Kidney epithelial cell (primary cell): ENCODE measurements at regions not wholly inside any gene's neighbourhood (a gene's known extent, or its start where the extent isn't known, plus 50 kb on each side); places are given as distances from the start of the nearest gene placed in this dataset.

Experiments
- DNase-seq: peaks from one replicate; pipeline ENCODE4 v3.0.0-alpha.2; 2010; ENCODE audit warnings: low read depth
- H3K27me3 ChIP-seq: 2 replicates; pipeline ENCODE4 v1.6.0; 2011; ENCODE audit warnings: low read length; ENCODE audit not compliant: control insufficient read depth, insufficient read depth
- H3K36me3 ChIP-seq: 2 replicates; pipeline ENCODE4 v1.5.1; 2011; ENCODE audit warnings: low read length; ENCODE audit not compliant: control insufficient read depth, insufficient read depth
- H3K4me3 ChIP-seq: 2 replicates; pipeline ENCODE4 v1.5.1; 2011; ENCODE audit warnings: low read depth, mild to moderate bottlenecking, control low read depth, low read length
- TF ChIP-seq, protein P1 (sequence below): IDR thresholded peaks from 2 replicates; pipeline ENCODE4 v1.5.1; 2011; ENCODE audit warnings: mild to moderate bottlenecking, moderate library complexity, low read length, control low read depth, inconsistent platforms; ENCODE audit not compliant: insufficient read depth, poor library complexity, severe bottlenecking

DNA sequence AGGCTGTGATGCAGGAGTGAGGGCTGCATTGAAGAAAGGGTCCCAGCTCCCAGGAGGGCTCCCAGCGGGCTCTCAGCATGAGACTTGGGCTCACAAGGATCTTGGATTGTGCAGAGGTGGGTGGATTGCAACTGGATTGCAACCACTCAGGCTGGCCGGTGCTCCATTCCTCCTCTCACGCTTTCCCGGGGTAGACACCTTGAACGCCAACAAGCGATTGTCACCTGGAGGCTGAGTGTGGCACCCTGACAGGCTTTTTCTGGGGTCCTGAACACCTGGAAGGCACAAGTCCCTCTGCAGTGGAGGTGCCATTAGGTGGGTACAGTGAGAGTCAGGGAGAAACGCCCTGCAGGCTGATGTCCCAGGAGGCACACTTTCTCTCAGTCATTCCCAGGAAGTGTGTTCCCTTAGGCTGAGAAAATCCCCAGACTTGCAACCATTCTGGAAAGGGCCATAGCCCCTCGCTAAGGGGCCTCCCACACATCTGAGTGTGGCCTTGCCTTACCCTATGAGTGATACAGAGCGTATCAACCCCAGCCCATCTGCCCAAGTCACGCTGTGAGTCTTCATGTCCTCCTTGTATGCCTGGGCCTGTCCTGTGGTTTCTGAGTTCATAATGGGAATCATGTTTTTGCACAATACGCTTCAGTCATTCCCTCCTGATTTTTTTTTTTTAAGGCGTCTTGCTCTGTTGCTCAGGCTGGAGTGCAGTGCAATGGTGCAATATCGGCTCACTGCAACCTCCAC is 488.1 kb downstream of the IRX1 start:
- TF ChIP-seq, protein P1, sequence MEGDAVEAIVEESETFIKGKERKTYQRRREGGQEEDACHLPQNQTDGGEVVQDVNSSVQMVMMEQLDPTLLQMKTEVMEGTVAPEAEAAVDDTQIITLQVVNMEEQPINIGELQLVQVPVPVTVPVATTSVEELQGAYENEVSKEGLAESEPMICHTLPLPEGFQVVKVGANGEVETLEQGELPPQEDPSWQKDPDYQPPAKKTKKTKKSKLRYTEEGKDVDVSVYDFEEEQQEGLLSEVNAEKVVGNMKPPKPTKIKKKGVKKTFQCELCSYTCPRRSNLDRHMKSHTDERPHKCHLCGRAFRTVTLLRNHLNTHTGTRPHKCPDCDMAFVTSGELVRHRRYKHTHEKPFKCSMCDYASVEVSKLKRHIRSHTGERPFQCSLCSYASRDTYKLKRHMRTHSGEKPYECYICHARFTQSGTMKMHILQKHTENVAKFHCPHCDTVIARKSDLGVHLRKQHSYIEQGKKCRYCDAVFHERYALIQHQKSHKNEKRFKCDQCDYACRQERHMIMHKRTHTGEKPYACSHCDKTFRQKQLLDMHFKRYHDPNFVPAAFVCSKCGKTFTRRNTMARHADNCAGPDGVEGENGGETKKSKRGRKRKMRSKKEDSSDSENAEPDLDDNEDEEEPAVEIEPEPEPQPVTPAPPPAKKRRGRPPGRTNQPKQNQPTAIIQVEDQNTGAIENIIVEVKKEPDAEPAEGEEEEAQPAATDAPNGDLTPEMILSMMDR = no peak
- H3K27me3 ChIP-seq = no peaks in the 10 kb centered on the region
- no peak overlapping the region for H3K4me3 ChIP-seq
- H3K36me3 ChIP-seq = no peaks in the 10 kb centered on the region
- no peak for DNase-seq

GRCh38 chr5:4086081-4086480 is 490.4 kb downstream of the IRX1 start:
- Histone ChIP-seq H3K27me3 (no peaks in the 10 kb centered on the region), H3K36me3 (no peaks in the 10 kb centered on the region), H3K4me3 (no peak overlapping the region)
- TF ChIP-seq, protein P1 = no peak
- no peak for DNase-seq

DNA sequence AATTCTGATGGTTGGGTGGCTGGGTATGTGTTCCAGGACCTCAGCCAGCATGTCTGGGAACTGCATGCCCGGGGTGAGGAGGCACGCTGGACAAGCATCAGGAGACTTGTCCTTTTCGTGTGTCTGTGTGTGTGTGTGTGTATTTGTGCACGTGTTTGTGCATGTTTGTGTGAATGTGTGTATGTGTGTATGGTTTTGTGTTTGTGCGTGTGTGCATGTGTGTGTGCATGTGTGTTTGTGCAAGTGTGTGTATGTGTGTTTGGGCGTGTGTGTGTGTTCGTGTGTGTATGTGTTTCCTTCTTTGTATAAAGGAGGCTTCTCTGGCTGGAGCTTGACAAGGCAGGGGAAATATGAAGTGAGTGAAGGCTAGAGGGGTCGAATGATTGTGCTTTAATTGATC is 491.5 kb downstream of the IRX1 start:
- Histone ChIP-seq H3K36me3 (no peaks in the 10 kb centered on the region), H3K4me3 (no peak overlapping the region), H3K27me3 (no peaks in the 10 kb centered on the region)
- TF ChIP-seq, protein P1 = no peak
- DNase-seq = no peak

DNA sequence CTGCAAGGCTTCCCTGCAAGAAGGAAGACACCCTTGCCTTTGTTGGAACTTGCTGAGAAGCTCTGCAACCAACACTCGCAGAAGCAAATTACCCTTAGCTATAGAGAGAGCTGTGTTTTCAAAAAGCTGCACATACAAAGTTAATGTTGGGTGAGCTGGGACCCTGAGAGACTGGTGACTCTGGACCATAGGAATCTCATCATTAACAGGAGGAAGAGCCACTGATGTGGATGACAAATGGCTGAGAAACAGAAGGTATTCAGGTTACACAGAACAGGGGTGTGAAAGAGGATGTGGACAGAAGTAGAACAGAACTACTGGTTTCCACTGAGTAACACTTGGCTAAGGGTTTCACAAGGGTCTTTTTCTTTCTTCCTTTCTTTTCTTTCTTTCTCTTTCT is 493.5 kb downstream of the IRX1 start:
- H3K36me3 ChIP-seq = no peaks in the 10 kb centered on the region
- DNase-seq = no peak
- no peak overlapping the region for H3K4me3 ChIP-seq
- H3K27me3 ChIP-seq = no peaks in the 10 kb centered on the region
- TF ChIP-seq, protein P1 = no peak

- DNase-seq = no peak
- TF ChIP-seq, protein P1 = no peak
- no peak overlapping the region for H3K4me3 ChIP-seq
- no peaks in the 10 kb centered on the region for H3K36me3 ChIP-seq
- no peaks in the 10 kb centered on the region for H3K27me3 ChIP-seq
These were observed 497.6 kb downstream of the IRX1 start for GRCh38 chr5:4093236-4093635.

GRCh38 chr5:4093970-4094369 is 498.3 kb downstream of the IRX1 start:
- Histone ChIP-seq H3K27me3 (no peaks in the 10 kb centered on the region), H3K4me3 (no peak overlapping the region), H3K36me3 (no peaks in the 10 kb centered on the region)
- no peak for DNase-seq
- TF ChIP-seq, protein P1 = no peak
